GM03348 (cell line): ENCODE measurements at regions not wholly inside any gene's neighbourhood (a gene's known extent, or its start where the extent isn't known, plus 50 kb on each side); places are given as distances from the start of the nearest gene placed in this dataset.
"Not testable (repeated sequence)": the region's sequence is repeated elsewhere in the genome, so short reads cannot be mapped to it uniquely, and the experiment has no call there.

Experiments used
- DNase-seq: peaks from one replicate; pipeline ENCODE4 v3.0.0; 2012; ENCODE audit warnings: low spot score

DNA sequence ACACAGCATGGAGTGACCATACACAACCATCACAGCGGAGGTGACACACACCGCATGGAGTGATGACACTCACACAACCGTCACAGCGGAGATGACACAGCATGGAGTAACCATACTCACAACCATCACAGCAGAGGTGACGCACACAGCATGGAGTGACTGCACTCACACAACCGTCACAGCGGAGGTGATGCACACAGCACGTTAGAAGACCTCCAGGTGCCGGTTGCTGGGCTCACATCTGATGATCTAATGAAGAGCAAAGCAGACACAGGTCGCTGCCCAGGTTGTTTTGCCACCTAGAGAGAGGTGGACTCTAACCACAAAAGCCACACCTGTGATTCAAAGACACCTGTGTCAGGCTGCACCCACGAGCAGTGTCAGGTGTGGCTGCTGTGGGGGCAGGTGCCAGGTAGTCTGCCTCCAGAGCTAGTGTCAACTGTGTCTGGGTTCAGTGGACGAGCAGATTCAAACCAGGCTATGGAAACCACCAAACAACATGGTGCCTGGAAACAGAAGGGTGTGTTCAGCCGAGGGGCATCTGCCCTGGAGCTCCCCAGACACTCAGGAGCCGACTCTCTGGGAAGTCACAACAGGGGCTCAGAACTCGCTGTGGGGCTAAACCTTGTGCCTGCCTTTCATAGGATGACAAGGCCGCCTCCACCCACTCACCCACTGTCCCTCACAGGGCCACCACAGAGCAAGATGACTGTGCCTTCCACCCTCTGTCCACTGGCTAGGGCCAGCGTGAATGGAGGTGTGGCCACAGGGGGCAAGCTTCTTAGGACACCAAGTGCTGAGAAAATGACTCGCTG is 608.2 kb downstream of the TBC1D22A start:
- no peak for DNase-seq

- DNase-seq = no peak
Observed at GRCh38 chr22:47369431-47370015, 607.1 kb downstream of the TBC1D22A start.

- no peak for DNase-seq
Observed at GRCh38 chr22:47369020-47369419, 606.6 kb downstream of the TBC1D22A start.

- DNase-seq = no peak
Observed at GRCh38 chr22:47367993-47368945, 605.8 kb downstream of the TBC1D22A start.

DNA sequence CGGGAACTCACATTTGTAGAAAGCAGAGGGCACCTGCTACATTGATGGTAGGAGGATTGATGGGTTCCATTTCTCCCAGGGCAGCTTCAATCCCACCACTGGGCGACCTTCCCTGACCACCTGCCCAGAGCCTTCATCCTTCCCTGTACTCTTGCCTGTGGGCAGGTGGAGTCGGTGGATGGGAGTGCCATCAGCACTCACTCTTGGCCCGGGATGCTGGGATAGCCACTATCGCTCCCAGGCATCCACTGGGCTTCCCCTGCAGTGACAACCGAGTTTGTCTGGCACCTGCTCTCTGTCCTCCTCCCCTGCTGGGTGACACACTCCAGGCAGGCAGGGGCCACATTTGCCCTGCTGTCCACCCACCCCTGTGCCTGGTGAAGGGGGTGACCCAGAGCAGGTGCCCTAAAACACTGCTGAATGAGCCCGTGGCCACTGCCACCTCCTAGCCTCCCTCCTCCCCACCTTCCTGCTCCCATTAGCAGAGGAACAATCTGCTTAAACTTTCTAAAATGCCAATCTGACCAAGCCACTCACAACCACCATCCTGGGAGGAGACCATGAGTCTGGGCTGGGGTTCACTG is 604.7 kb downstream of the TBC1D22A start:
- DNase-seq = no peak

DNA sequence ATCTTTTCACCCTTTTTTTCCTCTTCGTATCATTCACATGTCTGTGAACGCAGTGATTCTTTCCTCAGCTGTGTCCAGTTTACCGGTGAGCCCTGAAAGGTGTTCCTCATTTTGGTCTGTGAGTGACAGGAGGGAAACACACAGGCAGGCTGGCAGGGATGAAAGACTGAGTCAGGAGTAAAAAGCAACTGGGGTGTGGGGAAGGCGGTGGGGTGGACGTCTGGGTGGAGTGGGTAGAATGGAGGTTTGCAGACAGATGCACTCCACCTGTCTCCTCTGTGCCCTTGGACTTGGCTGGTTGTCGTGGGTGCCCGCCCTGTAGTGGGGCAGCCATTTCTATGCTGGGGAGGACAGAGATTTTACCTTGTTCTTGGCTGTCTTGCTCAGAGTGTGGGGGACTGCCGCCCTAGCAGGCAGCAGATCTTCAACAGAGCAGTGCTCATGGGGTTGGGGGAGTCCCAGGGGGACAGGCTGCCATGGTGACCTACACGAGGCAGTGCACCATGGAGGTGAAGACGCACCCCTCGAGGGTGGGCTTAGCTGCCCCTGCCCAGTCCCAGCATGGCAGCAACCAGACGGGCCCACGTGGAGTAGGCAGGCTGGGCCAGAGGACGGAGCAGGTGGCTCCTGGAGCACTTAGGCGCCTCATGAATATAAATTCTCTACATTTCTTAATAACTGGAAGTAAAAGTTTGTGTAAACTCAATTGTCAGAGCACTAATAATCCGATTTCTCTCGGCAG is 603.7 kb downstream of the TBC1D22A start:
- no peak for DNase-seq

DNA sequence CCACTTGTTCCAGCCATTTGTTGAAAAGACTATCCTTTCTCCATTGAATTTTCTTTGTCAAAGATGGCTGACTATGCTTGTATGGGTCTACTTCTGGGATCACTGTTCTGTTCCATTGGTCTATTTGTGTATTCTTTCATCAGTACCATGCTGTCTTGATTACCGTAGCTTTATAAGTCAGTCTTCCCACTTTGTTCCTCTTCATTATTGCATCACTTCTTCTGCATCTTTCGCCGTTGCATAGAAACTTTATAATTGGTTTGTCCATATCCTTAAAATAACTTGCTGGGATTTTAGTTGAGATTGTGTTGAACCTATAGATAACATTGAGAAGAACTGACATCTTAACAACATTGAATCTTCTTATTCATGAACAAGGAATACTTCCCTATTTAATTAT is 598.8 kb downstream of the TBC1D22A start:
- no peak for DNase-seq

DNA sequence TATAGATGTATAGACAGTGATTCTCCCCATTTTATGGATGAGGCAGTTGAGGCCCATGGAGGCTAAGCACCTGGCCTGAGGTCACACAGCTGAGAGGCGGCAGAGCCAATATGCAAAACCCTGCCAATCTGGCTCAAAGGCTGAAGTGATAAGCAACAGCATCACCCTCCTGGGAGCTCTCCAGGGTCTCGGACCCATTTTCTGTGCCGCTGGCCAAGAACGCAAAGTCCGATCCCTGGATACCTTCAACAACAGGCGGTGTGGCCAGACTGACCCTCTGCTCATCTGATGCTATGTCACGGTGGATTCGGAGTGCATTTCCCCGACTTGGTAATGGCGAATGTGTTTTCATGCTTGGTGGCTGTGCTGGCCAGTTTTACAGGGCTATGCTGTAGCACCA is 595.0 kb downstream of the TBC1D22A start:
- no peak for DNase-seq

DNA sequence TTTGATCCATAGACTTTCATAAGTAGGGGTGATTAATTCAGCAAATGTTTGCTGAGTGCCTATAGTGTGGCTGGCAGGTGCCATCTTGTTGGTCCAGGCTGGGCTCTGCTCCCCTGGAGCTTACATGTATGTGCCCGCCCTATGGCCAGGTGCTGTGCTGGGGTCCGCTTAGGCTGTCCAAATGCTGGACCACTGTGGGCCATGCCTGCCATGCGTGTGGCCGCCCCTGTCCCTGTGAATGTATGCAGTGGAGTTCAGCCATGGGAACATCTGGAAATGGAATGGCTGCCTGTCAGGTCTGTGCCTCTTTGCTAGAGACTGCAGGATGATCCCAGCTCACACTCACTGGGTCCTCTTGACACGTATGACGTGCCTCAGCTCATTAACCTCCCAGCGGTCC is 594.6 kb downstream of the TBC1D22A start:
- DNase-seq = no peak

DNA sequence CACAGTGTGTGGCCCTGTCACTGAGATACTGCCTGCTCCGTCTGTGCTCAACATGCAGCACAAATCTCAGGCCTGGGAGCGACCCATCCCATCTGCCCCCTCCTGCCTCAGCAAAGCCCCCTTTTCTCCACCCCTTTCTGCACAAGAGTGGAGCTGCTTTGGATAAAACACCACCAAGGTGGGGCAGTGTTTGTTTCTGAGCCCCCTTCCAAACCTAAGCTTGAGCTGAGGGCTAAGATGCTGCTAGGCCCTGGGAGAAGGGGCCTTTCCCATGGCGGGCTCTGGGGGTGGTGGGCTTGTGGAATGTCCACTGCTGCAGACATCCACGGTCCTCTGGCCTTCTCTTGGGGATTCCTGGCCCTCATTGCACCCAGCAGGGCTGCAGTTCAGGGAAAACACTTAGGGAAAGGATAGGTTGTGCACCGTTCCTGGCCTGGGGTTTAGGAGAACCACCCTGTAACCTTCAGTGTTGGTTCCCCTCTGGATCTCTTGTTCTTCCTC is 594.1 kb downstream of the TBC1D22A start:
- DNase-seq = no peak

- no peak for DNase-seq
Observed at GRCh38 chr22:47355776-47356510, 593.5 kb downstream of the TBC1D22A start.

DNA sequence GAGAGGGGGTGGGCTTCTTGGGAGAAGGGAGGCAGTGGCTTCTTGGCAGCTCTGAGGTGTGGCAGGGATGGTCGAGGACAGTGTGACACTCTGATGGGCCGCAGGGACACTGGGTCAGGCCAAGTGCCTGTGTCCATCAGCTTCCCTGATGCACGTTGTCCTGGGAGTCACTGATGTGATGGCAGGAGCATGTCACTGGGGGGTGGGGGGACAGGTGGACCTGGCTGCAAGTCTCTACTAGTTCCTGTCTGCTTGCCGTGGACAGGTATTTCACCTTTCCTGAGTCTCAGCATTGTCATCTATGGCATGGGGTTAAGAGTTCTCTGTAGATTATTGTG is 592.9 kb downstream of the TBC1D22A start:
- DNase-seq = no peak

DNA sequence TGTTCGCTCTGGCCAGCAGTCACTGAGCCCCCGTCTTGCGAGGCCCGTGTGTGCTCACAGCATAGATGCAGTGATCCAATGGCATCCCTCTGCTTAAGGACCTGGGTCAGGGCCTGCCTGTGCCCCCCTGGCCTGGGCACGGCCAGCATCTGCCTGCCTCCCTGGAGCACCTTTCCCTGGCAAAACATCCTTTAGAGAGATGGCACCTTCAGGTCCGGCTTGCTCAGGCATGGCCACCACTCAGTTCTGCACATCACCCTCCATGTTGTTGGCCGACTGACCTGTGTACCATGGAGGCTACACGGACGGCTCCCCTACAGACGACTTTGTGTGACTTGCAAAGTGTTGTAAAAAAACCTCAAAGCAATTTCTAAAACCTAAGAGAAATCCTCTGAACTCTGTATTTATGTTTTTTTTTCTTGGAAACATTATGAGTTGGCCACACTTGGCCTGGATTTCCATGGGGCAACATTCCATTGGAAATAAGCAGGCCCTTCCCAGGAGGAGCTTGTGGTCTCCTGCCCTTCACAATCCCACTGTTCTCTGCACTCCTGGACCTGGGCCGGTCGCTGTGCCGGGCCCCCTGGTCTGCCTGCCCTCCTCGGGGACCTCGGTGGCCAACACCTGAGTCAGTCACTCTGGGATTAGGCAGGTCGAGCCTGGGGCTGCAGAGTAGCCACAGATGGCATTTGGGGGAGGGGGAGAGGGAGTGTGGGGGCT is 592.4 kb downstream of the TBC1D22A start:
- DNase-seq = no peak

GRCh38 chr22:47352920-47353700 is 590.7 kb downstream of the TBC1D22A start:
- no peak for DNase-seq

- no peak for DNase-seq
Observed at GRCh38 chr22:47351836-47352579, 589.6 kb downstream of the TBC1D22A start.

DNA sequence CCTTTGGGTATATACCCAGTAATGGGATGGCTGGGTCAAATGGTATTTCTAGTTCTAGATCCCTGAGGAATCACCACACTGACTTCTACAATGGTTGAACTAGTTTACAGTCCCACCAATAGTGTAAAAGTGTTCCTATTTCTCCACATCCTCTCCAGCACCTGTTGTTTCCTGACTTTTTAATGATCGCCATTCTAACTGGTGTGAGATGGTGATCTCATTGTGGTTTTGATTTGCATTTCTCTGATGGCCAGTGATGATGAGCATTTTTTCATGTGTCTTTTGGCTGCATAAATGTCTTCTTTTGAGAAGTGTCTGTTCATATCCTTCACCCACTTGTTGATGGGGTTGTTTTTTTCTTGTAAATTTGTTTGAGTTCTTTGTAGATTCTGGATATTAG is 583.8 kb downstream of the TBC1D22A start:
- not testable (repeated sequence) for DNase-seq

DNA sequence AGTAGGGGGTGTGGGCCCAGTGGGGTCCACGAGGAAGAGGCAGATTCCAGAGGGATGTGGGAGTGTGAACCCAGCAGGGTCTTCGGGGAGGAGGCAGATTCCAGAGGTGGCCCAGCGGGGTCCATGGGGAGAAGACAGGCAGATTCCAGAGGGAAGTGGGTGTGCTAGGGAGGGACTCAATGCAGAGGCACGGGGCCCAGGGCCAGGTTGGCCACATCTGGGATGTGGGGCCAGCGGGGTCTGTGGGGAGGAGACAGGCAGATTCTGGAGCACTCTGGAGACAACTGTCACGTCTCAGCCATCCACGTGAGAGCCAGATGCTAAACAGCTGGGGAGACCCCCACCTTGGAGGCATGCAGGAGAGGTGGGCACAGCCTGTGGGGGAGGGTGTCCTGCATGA is 582.6 kb downstream of the TBC1D22A start:
- no peak for DNase-seq

DNA sequence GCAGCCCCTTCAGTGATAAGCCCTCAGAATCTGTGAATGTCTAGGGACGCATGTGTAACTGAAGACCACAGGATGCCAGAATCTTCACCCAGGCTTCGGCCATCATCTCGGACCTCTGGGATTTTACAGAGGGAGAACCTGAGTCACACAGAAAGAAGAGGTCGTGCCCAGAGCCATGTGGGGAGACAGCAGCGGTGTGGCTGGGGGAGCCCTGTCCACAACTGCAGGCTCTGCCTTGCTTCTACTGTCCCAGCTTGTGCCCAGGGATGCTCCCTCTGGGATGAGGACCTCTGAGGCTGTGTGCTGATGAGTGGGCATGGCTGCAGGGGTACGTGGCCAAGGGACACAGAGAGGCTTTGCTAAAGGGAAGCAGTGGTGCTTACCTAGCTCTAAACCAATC is 582.0 kb downstream of the TBC1D22A start:
- DNase-seq = no peak

GRCh38 chr22:47343611-47344010 is 581.2 kb downstream of the TBC1D22A start:
- DNase-seq = no peak
